ENCODE measurements at regions not wholly inside any gene's neighbourhood (a gene's known extent, or its start where the extent isn't known, plus 50 kb on each side); places are given as distances from the start of the nearest gene placed in this dataset.
"Not testable (repeated sequence)": the region's sequence is repeated elsewhere in the genome, so short reads cannot be mapped to it uniquely, and the experiment has no call there.

DNA sequence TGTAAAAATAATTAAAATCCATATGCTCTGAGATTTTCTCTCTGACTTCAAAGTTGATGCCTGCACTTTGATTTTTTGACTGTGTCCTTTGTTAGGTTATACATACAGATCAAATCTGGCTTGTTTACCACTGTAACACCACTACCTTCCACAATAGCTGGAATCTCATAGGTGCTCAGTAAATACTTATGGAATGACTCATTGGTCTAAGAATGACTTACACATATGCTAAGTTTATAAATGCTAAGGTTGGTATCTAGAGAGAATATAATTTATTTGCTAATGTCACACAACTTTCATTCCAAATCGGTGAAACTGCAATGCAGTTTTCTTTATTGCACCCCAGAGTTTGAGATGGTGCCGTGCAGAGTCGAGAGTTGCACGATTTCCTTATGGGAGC lies 578.5 kb downstream of the SH2D4B start:
- no peak for DNase-seq (ENCODE audit: low read depth)

DNA sequence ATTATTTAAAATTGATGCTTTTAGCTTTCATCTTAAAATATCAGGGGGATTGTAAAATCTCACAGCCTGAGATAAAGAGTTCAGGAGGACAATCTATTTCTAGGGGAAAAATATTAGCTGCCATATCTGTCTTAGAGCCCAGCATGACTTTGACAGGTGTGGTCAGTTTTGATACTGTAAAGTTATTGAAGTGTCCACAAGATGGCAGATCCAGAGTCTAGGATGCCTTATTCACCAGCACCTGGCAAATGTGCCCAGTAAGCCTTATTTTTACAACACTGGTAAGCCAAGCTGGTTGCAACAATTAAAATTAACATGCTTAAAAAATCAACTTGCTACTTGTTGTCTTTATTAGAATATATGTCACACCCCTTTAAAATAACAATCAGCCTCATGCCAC lies 579.3 kb downstream of the SH2D4B start:
- DNase-seq (ENCODE audit: low read depth): no peak

DNA sequence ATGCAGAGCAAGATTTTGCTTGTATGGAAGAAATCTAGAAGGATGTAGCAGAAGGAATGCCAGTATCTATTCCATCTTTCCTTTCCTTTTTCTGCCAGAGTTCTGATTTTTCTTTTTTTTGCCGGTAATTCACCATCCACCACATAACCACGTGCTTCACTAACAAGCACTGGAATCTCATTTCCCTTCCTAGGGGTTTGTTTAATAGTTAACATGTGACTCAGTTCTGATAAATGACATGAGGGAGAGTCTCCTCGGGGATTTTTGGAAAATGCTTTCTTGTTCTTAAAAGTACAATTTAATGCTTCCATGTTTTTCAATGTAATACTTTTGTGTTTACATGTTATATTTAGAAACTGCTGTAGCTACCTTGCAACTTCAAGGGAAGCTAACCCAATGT lies 590.2 kb downstream of the SH2D4B start:
- no peak for DNase-seq (ENCODE audit: low read depth)

DNA sequence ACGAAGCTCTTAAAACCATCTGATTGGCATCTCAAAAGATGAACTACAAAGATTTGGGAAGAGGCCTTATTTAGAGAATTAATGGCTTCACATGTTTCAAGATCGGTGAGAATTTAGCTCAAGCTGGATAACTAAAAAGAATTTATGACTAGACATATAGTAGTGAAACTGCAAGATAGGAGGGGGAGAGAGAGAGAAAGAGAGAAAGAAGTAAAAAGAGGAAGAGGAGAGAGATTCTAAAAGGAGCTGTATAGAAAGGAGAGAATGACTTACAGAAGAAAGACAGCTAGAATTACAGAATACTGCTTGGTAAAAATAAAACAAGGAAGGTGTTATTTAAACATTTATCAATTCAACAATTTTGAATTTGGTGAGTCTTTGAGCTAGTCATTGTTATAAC lies 592.3 kb downstream of the SH2D4B start:
- no peak for DNase-seq (ENCODE audit: low read depth)

DNA sequence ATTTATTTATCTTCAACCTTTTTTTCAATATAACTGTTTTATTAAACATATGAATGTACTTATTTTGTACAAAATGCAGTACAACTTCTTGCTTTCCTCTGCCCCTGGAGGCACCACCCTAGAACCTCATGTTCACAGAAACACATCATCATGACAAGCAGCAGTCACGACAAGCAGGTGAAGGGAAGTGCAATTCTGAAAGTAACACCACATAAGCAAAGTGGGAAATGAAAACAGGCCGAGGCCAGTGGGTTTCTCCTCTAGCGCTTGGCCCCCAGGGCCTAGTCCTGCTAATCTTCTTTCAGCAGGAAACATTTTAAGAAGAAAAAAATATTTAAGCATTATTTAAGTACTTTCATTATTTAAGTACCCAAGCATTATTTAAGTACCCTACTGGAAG lies 598.1 kb downstream of the SH2D4B start:
- no peak for DNase-seq (ENCODE audit: low read depth)

DNA sequence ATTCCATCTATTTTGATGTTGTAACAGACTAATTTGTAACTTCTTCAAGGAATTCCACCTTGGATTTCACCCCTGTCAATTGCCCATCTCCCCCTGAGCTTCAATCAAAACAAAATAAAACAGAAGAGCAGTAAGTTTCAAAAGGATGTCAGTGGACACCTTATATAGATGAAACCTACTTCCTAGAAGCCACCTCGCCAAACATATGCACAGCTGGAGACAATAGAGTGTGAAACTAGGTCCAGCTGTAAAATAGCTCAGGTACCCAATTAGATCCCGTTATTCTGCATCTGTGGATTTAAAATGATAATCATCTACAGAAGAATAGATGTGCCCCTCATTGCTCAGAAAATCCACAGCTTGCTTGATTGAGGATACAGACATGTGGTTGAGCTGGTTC lies 598.6 kb downstream of the SH2D4B start:
- DNase-seq (ENCODE audit: low read depth): no peak

DNA sequence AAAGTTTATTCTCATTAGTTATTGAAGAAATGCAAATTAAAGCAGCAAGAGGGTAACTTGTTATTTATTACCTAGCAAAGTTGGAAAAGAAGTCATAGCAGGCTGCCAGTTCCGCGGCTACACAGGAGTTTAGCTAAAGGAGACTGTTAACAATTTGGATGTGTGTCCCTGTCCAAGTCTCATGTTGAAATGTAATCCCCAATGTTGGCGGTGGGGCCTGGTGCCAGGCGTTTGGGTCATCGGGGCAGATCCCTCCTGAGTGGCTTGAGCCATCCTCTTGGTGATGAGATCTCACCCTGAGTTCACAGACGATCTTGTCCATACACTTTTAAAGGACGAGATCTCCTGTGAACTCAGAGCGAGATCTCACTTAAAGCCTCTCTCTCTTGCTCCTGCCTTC lies 608.3 kb downstream of the SH2D4B start:
- DNase-seq (ENCODE audit: low read depth): no peak

DNA sequence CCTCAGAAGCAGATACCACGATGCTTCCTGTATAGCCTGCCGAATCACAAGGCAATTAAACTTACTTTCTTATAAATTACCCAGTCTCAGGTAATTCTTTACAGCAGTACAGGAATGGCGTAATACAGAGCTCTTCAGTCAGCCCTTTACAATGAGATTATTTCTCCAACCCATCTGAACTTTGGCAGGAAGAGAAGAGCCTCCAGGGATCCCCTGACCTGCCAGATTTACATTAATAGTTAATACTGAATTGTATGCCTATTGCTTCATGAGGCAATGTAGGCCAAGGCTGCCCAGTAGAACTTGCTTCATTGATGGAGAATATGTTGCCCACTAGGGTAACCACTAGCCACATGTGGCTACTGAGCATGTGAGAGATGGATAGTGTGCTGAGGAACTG lies 608.7 kb downstream of the SH2D4B start:
- DNase-seq (ENCODE audit: low read depth): no peak

DNA sequence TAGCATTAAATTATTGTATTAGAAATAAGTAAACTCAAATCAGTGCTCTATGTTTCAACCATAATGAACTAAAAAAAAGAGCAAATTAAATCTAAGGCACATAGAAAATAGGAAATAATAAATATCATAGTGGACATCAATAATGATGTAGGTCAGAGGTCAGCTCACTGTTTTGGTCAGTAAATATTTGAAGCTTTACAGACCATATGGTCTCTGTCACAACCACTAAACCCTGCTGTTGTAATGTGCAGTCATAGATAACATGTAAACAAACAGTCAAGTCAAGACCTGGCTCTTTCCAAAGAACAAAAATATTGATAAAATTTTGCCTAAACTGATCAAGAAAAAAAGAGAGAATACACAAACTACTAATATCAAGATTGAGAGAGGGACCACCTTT lies 615.0 kb downstream of the SH2D4B start:
- DNase-seq (ENCODE audit: low read depth): no peak

DNA sequence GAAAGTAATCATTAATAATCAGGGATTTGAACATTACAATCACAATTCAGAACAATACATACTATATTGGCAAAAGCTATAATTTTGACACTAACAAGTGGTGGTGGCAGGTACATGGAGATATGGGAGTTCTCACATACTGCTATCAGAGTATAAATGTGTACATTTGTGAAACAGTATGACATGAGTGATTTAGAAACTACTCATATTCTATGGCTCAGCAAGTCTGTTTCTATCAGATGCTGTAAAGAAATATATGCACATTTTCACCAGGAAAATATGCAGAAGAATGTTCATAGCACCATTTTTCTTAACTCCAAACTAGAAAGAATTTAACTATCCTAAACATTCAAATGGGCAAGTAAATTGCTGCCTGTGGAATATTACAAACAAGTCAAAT lies 620.0 kb downstream of the SH2D4B start:
- DNase-seq (ENCODE audit: low read depth): no peak

DNA sequence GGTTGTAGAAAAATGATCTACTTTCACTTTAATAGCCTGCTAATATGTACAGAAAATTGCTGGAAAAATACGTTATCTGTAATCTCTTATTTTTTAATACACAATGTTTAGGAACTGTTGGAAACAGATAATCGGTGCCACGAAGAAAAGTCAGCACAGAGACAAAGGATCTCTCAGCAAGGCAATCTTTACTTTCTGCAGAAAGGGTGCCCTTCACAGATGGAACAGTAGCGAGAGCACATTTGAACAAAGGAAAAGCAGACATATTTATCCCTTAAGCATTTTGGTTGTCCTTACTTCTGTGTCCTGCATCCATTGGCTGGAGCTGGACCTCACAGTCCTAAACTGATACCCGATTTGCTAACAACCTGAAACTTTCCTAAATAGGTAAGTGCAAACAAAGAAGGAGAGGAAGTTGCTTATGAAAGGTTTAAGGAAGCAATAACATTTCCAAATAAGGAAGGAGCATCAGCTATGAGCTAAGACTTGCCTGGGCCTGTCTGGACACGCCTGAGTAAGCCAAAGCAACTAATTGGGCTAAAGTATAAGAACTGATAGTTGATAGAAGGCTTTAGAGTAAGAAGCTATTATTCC lies 640.0 kb downstream of the SH2D4B start:
- no peak for DNase-seq (ENCODE audit: low read depth)

DNA sequence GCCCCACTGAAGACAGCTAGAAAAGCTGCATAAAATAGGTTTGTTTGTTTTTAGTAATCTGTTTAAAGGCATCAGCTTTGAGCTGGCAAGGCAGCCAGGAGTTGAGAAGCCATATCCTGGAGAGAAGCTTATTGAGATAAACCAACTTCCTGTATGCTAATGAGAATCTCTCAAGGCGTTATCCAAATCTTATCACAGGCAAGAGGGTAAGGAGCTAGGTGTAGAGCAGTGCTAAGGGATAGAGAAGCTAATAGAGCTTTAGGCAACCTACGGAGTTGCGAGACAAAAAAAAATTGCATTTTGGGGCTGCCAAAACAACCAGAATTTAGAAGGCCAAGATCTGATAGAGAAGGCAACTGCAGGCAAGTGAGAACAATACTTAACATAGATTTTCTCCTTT lies 641.6 kb downstream of the SH2D4B start:
- no peak for DNase-seq (ENCODE audit: low read depth)

DNA sequence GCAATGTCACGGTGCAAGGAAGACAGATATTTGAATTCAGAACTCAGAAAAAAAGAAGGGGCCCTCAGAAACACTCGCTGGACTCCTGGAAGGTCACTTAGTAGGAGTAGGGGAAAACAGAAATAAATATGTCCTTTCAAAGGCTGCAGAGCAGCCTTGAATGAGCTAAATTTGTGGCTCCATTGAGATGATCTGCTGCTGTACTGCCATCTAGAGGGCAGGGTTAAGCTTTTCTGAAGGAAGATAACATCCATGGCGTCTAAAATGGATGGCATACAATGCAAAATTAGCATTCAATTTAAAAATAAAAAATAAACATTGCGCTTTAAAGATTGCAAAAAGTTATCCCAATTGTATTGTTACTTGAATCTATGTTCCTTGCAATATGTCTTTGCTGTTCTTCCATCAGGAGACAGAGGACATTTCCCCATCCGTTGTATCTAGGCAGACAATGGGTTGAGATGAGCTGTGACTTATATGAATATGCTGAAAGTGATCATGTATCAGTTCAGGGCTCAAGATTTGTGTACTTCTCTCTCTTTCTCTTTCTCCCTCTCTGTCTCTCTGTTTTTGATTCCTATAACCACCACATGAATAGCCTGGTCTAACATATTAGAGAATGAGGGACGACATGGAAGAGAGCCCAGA lies 642.2 kb downstream of the SH2D4B start:
- no peak for DNase-seq (ENCODE audit: low read depth)

DNA sequence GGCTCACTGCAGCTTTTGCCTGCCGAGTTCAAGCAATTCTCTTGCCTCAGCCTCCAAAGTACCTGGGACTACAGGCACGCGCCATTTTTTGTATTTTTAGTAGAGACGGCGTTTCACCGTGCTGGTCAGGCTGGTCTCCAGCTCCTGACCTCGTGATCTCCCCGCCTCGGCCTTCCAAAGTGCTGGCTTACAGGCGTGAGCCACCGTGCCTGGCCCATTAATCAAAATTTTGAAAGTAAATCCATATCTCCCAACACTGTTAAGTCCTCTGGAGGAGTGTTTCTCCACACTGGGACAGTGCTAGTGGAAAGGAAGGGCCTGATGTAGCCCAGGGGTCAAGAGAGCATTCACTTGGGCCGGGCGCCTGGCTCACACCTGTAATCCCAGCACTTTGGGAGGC lies 644.6 kb downstream of the SH2D4B start:
- no peak for DNase-seq (ENCODE audit: low read depth)

DNA sequence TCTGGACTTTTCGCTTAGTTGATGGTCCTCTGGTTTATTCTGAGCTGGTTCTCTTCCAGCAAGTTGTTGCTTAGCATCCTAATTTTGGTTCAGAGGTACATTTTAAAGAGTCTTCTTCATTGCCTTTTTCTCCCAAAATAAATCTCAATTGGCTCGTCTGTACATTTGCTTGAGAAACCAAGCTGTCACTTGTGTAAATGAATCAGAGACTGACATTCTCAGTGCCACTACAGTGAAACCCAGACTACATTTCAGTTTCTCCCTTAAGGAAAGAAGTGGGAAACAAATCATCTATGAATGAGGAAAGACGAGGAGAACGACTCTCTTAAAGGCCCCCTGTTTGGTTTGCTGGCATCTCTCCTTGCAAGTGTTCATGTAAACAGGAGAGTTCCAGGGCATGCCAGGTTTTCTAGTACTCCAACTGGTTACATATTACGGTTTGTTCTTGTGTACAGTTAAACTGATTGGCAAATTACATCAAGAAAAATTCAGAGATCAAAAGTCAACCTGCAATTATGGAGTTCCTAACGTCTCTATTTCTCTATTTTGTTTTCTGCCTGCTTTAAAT lies 654.6 kb downstream of the SH2D4B start:
- no peak for DNase-seq (ENCODE audit: low read depth)

DNA sequence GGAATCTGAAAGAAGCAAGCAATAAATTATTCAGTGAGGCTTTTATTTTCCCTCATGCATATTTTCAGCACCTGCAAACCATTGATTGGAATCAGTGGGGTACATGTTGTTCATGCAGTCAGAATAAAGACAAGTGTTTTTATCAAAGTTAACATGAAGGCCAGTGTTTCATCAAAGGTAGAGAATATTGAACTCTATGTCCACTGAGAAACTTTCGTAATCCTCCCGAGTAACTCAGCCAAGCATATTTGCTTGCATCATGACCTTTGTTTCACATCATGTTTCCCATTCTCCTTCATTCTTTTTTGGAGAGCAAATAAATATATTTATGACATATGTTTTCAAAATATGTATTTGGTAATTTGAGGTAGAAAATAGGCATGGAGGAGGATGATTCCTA lies 663.1 kb downstream of the SH2D4B start:
- no peak for DNase-seq (ENCODE audit: low read depth)

DNA sequence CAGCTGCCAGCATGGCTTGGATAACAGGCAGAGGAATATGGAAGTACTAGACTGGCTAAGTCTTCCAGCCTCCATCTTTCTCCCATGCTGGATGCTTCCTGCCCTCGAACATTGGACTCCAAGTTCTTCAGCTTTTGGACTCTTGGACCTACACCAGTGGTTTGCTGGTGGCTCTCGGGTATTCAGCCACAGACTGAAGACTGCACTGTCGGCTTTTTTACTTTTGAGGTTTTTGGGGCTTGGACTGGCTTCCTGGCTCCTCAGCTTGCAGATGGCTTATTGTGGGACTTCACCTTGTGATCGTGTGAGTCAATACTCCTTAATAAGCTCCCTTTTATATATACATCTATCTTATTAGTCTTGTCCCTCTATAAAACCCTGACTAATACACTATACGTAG lies 667.6 kb upstream of the NRG3 start:
- DNase-seq (ENCODE audit: low read depth): not testable (repeated sequence)

DNA sequence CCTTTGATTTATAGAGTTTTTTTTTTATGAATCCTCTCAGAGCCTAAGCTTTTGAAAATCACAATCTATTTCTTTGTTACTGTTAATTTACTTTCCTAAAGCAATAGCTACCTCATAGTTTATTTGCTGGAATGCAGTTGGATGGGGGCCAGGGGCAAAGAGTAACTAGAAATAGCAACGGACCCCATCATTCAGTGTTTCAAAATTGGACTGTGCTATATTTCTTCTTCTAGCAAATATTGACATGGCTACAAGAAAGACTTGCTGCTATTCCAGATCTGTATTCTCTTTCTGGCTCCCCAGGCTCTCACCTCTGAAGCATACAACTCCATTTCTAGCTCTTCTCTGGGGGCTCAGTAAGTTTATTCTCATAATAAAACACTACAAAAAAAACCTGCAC lies 661.6 kb upstream of the NRG3 start:
- no peak for DNase-seq (ENCODE audit: low read depth)

DNA sequence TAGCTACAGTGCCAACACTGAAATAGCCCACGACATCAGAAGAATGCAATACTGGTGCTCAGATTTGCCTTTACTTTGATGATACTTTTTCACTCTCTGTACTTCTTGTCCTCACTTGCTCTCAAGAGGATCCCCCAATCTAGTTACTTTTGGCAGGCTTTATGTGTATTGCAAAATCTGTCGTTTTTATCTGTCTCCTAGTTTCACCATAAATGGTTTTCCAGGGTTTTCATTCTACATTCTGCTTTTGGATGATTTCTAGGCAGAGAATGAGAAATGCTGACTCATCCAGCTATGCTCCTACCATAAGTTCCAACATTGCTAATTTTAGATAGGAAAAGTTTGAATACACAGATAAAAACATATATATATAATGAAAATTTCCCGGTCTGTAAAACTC lies 659.5 kb upstream of the NRG3 start:
- DNase-seq (ENCODE audit: low read depth): no peak

DNA sequence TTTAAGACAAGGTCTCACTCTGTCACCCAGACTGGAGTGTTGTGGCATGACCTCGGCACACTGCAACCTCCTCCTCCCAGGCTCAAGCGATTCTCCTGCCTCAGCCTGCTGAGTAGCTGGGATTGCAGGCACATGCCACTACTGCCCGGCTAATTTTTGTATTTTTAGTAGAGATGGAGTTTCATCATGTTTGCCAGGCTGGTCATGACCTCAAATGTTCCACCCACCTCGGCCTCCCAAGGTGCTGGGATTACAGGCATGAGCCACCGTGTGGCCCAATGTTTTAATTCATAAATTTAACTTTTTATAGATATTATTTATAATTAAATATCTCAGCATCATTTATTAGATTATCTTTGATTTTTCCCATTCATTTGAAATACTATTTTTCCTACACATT lies 658.0 kb upstream of the NRG3 start:
- no peak for DNase-seq (ENCODE audit: low read depth)

DNA sequence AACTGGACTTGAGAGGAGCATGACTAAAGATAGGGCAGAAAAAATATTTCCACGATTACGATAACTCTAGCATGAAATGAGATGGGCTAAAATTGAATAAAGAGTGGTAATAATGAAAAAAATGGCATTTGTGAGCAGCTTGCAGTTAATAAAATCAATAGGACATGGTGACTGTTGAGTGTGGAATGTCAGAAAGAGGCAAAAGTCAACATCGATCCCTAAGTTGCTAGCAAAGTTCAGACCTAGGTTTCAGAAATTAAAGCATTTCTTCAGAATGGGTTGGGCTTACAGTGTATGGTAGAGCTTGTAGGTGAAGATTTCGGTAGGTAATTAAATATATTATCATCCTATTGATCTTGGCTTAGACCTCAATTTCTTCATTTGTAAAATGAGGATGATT lies 656.7 kb upstream of the NRG3 start:
- no peak for DNase-seq (ENCODE audit: low read depth)

DNA sequence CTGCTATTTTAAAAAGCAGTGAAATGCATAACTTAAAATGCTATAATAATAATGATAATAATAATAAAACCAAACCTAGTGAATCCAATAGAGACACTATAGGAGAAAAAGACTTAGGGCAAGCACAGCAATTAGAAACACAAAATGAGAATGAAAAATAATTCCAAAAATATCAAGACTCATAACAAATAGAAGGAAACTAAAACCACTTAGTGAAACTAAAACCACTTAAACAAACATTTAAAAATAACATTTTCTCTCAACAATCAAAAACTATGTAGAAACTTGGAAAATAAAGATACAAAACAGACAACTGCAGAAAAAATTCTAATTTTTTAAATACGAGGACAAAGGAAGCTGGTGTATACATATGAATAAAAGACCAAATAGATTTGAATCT lies 655.2 kb upstream of the NRG3 start:
- no peak for DNase-seq (ENCODE audit: low read depth)

DNA sequence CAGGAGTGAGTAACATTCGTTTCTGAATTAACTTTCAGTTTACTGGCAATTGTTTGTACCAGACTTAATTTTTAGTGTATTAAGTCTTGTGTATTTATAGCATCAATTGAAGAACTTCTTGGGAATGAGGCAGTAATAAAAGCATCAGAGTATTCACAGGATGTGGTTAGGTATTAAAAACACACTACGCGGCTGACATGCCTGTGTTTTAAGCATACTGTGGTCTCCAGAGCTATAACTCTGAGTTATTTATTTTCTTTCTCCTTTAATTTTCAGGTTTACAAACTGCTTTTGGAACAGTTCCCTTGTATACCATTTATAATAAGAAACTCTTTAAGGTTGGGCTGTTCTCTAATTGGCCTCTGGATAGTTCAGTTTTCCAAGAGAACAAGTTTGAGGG lies 626.1 kb upstream of the NRG3 start:
- DNase-seq (ENCODE audit: low read depth): no peak

DNA sequence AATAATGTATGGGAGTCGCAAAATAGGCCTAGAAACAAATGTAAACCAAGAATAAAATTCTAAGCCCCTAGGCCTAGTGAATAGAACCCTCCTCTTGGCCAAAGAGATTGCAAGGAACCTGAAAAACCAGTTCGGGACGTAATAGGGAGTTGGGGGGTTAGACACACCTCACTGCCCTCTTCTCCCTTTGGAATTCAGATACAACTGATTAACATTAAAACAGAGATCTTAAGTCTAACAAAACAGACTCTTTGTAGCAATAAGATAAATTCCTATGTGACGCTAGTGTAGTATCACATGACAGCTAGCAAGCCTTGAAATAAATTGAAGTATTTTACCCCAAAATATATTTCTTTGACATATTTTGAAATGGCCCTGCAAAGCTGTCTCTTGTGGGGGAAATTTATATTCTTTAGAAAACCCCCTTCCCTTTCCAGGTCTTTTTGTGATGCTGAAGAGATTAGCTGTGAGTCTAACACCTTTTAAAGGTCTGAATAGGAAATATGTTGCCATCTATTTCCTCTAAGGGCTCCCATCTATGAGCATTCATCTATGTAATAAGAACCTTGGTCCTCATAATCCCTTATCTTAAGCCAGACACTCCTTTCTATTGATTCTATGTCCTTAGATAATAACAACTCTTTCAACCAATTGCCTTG lies 623.4 kb upstream of the NRG3 start:
- DNase-seq (ENCODE audit: low read depth): no peak

Data from T-helper 22 cell (primary cell).